Adrenal gland (tissue), 9 donors: ENCODE measurements at regions not wholly inside any gene's neighbourhood (a gene's known extent, or its start where the extent isn't known, plus 50 kb on each side); places are given as distances from the start of the nearest gene placed in this dataset.
"Not testable (repeated sequence)": the region's sequence is repeated elsewhere in the genome, so short reads cannot be mapped to it uniquely, and the experiment has no call there.

Source experiments
- DNase-seq, 7 donors: peaks; one replicate each; pipeline ENCODE4 v3.0.0-alpha.2; 2019 to 2020
- H3K27ac ChIP-seq, 5 donors: fragments of 200-600 bp; sonication (generic) in 4 of 5; 1 replicate in 3 of 5; 2 replicates in 2 of 5; pipeline versions ENCODE4 v1.5.1 to v1.8.0; 2016 to 2020; ENCODE audit warnings: mild to moderate bottlenecking in 1 of 5
- H3K27me3 ChIP-seq: fragments of 200-600 bp; 2 replicates; pipeline ENCODE4 v1.8.0; 2021
- H3K36me3 ChIP-seq, 2 donors: fragments of 200-600 bp; replicated peaks in 1 of 2; 1 replicate in 1 of 2; 2 replicates in 1 of 2; pipeline versions ENCODE4 v1.5.1 to v1.8.0; 2018 to 2022
- H3K4me1 ChIP-seq, 2 donors: fragments of 200-600 bp; replicated peaks in 1 of 2; 1 replicate in 1 of 2; 2 replicates in 1 of 2; pipeline versions ENCODE4 v1.5.1 to v1.8.0; 2018 to 2021
- H3K4me3 ChIP-seq, 4 donors: fragments of 200-600 bp; sonication (generic) in 3 of 4; one replicate each; pipeline ENCODE4 v1.5.1; 2016 to 2018
- H3K9me3 ChIP-seq, 3 donors: fragments of 200-600 bp; sonication (generic) in 1 of 3; replicated peaks in 1 of 3; 1 replicate in 2 of 3; 2 replicates in 1 of 3; pipeline versions ENCODE4 v1.5.1 to v1.8.0; 2016 to 2021
- POLR2A ChIP-seq, 2 donors: fragments of 450-650 bp; IDR thresholded peaks; one replicate each; pipeline ENCODE4 v1.6.1; 2017; ENCODE audit warnings: antibody characterized with exemption in 2 of 2, mild to moderate bottlenecking in 2 of 2, moderate library complexity in 1 of 2
- WGBS, 4 donors: extraction: QIAGEN DNeasy Blood & Tissue Kit in 2 of 4; methylation state at CpG; one replicate each; pipeline versions ENCODE4 v1.1.5 to v1.1.7; 2013 to 2017; 5-methylcytosine and 5-hydroxymethylcytosine counted together
- intact Hi-C, 2 donors: fragments of 100-400 bp; cut with DNase I; formaldehyde crosslinking; loops; one replicate each; pipeline versions ENCODE4 v1.14.1 to v1.15.0; 2022 to 2023
- TF ChIP-seq, protein P1 (sequence below), 6 experiments: fragments of 450-650 bp in 4 of 6; fragments of 200-600 bp in 2 of 6; sonication (generic) in 1 of 6; IDR thresholded peaks; 1 replicate in 5 of 6; 2 replicates in 1 of 6; pipeline versions ENCODE4 v1.5.1 to v1.8.0; 2016 to 2021; ENCODE audit warnings: antibody characterized with exemption in 6 of 6, mild to moderate bottlenecking in 2 of 6, moderate library complexity in 1 of 6
- donor health status: healthy with polysubstance abuse.
- donor health status: Bipolar disorder and iron deficiency.
- donor health status: DM: yes; HTN: yes; CAD: no.
- donor health status: DM: no; HTN: no; CAD: no.
- donor health status: DM: no; HTN: no; CAD: no.

DNA sequence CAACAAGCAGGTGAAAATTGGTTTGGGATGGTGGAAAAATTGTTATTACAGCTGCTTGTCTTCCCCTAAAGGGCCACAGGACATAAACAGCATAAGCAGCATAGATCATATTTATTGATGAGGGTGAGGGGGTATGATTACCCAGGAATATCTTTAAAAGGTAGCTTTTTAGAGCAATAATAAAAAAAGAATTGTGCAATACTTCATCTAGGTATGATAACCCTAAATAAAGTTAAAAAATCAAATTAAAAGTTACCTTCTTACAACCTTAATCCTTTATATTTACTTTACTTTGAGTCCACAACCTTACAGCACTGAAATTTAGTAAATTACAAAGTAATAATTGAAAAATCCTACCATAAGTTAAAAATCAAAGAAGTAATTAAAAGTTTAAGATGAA lies 653.3 kb upstream of the RGS18 start:
- H3K9me3 ChIP-seq = no peaks in the 10 kb centered on the region
- no peak overlapping the region for H3K27ac ChIP-seq
- intact Hi-C loops = no loop called here

DNA sequence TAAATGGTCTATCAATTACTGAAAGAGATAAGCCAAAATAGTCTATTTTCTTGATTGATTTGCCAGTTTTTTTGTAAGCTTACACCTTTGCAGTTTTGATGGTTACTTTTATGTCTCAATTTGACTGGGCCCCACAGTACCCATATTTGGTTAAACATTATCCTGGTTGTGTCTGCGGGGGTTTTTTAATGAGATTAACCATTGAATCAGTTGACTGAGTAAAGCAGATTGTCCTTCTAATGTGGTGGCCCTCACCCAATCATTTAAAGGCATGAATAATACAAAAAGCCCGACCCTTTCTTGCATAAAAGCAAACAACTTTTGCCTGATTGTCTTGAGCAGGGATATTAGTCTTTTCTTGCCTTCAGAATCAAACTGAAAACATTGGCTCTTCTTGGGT lies 650.0 kb upstream of the RGS18 start:
- no peak overlapping the region for H3K4me3 ChIP-seq

More for the DNA sequence above, 653.3 kb upstream of the RGS18 start:
- Histone ChIP-seq H3K36me3 (no peaks in the 10 kb centered on the region), H3K27me3 (no peaks in the 10 kb centered on the region), H3K4me1 (no peaks in the 10 kb centered on the region), H3K4me3 (no peak overlapping the region)
- TF ChIP-seq, protein P1, sequence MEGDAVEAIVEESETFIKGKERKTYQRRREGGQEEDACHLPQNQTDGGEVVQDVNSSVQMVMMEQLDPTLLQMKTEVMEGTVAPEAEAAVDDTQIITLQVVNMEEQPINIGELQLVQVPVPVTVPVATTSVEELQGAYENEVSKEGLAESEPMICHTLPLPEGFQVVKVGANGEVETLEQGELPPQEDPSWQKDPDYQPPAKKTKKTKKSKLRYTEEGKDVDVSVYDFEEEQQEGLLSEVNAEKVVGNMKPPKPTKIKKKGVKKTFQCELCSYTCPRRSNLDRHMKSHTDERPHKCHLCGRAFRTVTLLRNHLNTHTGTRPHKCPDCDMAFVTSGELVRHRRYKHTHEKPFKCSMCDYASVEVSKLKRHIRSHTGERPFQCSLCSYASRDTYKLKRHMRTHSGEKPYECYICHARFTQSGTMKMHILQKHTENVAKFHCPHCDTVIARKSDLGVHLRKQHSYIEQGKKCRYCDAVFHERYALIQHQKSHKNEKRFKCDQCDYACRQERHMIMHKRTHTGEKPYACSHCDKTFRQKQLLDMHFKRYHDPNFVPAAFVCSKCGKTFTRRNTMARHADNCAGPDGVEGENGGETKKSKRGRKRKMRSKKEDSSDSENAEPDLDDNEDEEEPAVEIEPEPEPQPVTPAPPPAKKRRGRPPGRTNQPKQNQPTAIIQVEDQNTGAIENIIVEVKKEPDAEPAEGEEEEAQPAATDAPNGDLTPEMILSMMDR (IDR thresholded peaks at IDR 0.05) = no peak
- no peak for TF ChIP-seq POLR2A (IDR thresholded peaks at IDR 0.05)
- no peak for DNase-seq

DNA sequence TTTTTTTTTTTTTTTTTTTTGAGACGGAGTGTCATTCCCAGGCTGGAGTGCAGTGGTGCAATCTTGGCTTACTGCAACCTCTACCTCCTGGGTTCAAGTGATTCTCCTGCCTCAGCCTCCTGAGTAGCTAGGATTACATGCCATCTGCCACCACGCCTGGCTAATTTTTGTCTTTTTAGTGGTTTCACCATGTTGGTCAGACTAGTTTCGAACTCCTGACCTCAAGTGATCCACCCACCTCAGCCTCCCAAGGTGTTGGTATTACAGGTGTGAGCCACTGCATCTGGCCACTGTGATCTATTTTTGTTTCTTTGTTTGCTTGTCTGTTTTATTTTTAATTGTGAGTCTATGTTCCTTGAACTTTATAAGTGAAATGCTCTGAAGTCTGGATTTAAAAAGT lies 646.8 kb upstream of the RGS18 start:
- DNase-seq, H3K27ac ChIP-seq, H3K4me3 ChIP-seq, H3K9me3 ChIP-seq, H3K4me1 ChIP-seq, H3K27me3 ChIP-seq, H3K36me3 ChIP-seq, intact Hi-C loops: not testable (repeated sequence)
- WGBS, 4 donors = 80 to 92% (median 87%) methylated on average over 3 of the region's 3 CpGs

More for the DNA sequence above, 650.0 kb upstream of the RGS18 start:
- Histone ChIP-seq H3K27me3 (no peaks in the 10 kb centered on the region), H3K9me3 (no peaks in the 10 kb centered on the region), H3K27ac (no peak overlapping the region), H3K36me3 (no peaks in the 10 kb centered on the region), H3K4me1 (no peaks in the 10 kb centered on the region)
- TF ChIP-seq, protein P1 (IDR thresholded peaks at IDR 0.05) = no peak
- no peak for TF ChIP-seq POLR2A (IDR thresholded peaks at IDR 0.05)
- intact Hi-C loops = no loop called here
- 65 to 78% (median 77%) methylated on average over 2 of the region's 2 CpGs for WGBS, 4 donors
- no peak for DNase-seq

DNA sequence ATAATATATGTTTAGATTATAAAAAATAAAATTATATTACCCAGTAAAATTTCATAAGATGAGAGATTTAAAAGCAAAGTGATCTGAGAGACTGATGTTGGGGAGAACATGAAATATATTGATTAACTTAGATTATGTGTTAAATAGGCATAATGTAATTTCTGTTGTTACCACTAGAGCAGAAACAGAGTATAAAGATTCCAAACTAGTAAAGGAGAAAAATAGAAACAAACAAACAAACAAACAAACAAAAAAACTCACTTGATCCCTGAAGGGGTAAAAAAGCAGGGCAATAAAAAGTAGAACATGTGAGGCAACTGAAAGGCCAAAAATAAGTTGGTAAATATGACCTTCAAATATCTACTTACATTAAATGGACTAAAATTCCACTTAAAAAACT lies 640.4 kb upstream of the RGS18 start:
- Histone ChIP-seq H3K4me1 (no peaks in the 10 kb centered on the region), H3K9me3 (no peaks in the 10 kb centered on the region), H3K27me3 (no peaks in the 10 kb centered on the region), H3K4me3 (no peak overlapping the region), H3K27ac (no peak overlapping the region), H3K36me3 (no peaks in the 10 kb centered on the region)
- no peak for DNase-seq
- TF ChIP-seq POLR2A (IDR thresholded peaks at IDR 0.05) = no peak
- TF ChIP-seq, protein P1 (IDR thresholded peaks at IDR 0.05) = no peak
- intact Hi-C loops = no loop called here

DNA sequence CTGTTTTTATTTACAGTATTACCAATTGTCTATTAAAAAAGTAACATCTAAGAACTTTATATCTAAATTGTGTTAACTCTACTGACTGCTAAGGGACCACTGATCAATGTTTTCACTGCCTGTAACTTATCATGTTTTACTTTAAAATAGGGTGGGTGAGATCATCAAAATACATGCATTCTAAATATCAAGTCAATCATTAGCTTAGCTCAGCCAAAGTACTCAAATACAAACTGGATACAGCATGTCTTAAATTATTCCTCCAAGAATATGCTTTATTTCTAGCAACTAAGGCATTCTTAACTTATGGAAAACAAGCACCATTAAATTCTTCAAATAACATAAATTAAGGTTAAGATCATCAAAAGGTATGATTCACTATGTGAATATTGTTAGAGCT lies 638.7 kb upstream of the RGS18 start:
- H3K27me3 ChIP-seq = no peaks in the 10 kb centered on the region
- H3K4me1 ChIP-seq = no peaks in the 10 kb centered on the region
- H3K27ac ChIP-seq = no peak overlapping the region
- no peak overlapping the region for H3K4me3 ChIP-seq
- H3K36me3 ChIP-seq = no peaks in the 10 kb centered on the region
- DNase-seq = no peak
- no peak for TF ChIP-seq POLR2A (IDR thresholded peaks at IDR 0.05)
- TF ChIP-seq, protein P1 (IDR thresholded peaks at IDR 0.05) = no peak
- H3K9me3 ChIP-seq = no peaks in the 10 kb centered on the region
- intact Hi-C loops = no loop called here
